VCaP (cell line): ENCODE measurements at regions not wholly inside any gene's neighbourhood (a gene's known extent, or its start where the extent isn't known, plus 50 kb on each side); places are given as distances from the start of the nearest gene placed in this dataset.

Source experiments
- H3K27ac ChIP-seq: fragments of 450-650 bp; 2 replicates; pipeline ENCODE4 v1.5.1; 2017
- CTCF ChIP-seq: fragments of 450-650 bp; conservative IDR thresholded peaks from 2 replicates; pipeline ENCODE4 v1.5.1; 2017; ENCODE audit warnings: mild to moderate bottlenecking, moderate library complexity

- TF ChIP-seq CTCF: no peak
- H3K27ac ChIP-seq: no peak overlapping the region
Measured at GRCh38 chr14:27390155-27390554, 792.3 kb upstream of the NOVA1 start.

GRCh38 chr14:27391331-27391730 is 793.5 kb upstream of the NOVA1 start:
- no peak overlapping the region for H3K27ac ChIP-seq
- TF ChIP-seq CTCF: no peak

- no peak for TF ChIP-seq CTCF
- no peak overlapping the region for H3K27ac ChIP-seq
Measured at GRCh38 chr14:27392153-27392552, 794.3 kb upstream of the NOVA1 start.

DNA sequence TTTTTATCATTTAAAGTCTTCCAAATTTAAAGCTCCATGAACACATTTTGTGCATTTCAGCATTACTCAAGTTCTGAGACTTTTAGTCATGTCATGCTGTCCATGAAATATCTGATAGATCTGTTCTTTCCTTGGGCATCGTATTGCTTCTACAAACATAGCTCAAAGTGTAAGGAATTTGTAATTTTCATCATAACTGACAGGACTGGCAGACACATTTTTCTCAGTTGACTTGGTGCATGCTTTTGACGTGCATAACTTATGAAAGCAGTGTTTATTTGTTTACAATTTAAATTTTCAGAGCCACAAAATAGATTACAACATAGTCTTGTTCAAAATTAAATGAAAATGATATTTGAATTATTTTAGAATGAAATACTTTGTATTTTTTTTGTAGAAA is 812.1 kb upstream of the NOVA1 start:
- H3K27ac ChIP-seq: no peak overlapping the region
- no peak for TF ChIP-seq CTCF

- no peak overlapping the region for H3K27ac ChIP-seq
- no peak for TF ChIP-seq CTCF
Measured at GRCh38 chr14:27410981-27411380, 813.1 kb upstream of the NOVA1 start.

GRCh38 chr14:27427796-27428195 is 830.0 kb upstream of the NOVA1 start:
- H3K27ac ChIP-seq: no peak overlapping the region
- TF ChIP-seq CTCF: no peak

DNA sequence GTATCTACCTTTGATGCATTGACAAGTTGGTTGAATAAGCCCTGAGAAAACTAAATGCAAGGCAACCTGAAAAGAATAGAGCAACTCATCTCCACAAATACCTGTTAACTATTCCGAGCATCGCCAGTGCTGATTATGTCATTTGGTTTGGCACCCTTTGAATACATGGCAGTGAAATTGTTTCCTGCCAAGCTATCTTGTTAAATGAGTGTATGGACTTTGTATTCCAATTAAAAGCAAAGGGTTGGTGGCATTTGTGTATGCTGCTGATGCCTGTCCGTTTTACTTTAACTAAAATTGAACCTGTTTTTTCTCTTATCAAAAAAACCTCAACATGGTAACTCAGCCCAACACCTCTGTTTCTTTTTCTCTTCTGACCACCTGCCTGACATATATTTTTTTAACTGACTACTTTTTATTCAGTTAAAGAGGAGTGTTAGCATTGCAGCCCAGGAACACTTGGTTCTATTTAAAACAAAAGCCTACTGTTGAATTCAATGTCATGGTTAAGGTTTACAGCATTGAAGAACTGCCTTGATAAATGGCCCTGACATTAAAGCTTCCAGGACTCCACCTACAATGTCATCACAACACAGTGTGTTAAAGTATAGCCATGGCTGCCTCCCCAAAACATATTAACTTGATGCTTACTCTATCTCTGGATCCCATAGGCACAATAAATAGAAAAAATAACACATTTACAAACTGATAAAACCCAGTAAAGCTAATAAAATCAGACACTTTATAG is 838.3 kb upstream of the NOVA1 start:
- TF ChIP-seq CTCF: no peak
- H3K27ac ChIP-seq: no peak overlapping the region
